Lower leg skin (tissue), 3 donors: ENCODE measurements at regions not wholly inside any gene's neighbourhood (a gene's known extent, or its start where the extent isn't known, plus 50 kb on each side); places are given as distances from the start of the nearest gene placed in this dataset.

Experiments
- POLR2A ChIP-seq, 2 donors: fragments of 450-650 bp; IDR thresholded peaks; one replicate each; pipeline ENCODE4 v1.6.1; 2016 to 2017; ENCODE audit warnings: antibody characterized with exemption in 2 of 2, mild to moderate bottlenecking in 1 of 2, moderate library complexity in 1 of 2
- TF ChIP-seq, protein P1 (sequence below), 3 donors: fragments of 450-650 bp; IDR thresholded peaks; one replicate each; pipeline ENCODE4 v1.5.1; 2016; ENCODE audit warnings: antibody characterized with exemption in 3 of 3, mild to moderate bottlenecking in 3 of 3, moderate library complexity in 2 of 3

DNA sequence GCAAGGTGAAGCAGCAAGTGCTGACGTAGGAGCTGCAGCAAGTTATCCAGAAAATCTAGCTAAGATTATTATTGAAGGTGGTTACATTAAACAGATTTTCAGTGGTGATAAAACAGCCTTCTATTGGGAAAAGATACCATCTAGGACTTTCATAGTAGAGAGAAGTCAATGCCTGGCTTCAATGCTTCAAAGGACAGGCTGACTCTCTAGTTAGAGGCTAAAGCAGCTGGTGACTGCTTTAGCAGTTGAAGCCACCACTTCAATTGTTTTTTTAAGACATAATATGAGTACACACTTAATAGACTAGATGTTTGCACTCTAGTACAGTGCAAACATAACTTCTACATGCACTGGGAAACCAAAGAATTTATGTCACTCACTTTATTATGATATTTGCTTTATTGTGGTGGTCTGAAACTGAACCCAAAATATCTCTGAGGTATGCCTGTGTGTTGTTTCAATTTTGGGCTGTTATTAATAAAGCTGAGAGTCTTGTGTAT lies 1026.9 kb upstream of the FOXG1 start:
- TF ChIP-seq, protein P1, sequence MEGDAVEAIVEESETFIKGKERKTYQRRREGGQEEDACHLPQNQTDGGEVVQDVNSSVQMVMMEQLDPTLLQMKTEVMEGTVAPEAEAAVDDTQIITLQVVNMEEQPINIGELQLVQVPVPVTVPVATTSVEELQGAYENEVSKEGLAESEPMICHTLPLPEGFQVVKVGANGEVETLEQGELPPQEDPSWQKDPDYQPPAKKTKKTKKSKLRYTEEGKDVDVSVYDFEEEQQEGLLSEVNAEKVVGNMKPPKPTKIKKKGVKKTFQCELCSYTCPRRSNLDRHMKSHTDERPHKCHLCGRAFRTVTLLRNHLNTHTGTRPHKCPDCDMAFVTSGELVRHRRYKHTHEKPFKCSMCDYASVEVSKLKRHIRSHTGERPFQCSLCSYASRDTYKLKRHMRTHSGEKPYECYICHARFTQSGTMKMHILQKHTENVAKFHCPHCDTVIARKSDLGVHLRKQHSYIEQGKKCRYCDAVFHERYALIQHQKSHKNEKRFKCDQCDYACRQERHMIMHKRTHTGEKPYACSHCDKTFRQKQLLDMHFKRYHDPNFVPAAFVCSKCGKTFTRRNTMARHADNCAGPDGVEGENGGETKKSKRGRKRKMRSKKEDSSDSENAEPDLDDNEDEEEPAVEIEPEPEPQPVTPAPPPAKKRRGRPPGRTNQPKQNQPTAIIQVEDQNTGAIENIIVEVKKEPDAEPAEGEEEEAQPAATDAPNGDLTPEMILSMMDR (IDR thresholded peaks at IDR 0.05) = no peak
- TF ChIP-seq POLR2A (IDR thresholded peaks at IDR 0.05) = no peak
